BLaER1 treated with 17β-estradiol and CSF1 and Interleukin-3, amounts not matched to agents 10 nM and 100 nM (cell line): ENCODE measurements at regions not wholly inside any gene's neighbourhood (a gene's known extent, or its start where the extent isn't known, plus 50 kb on each side); places are given as distances from the start of the nearest gene placed in this dataset.

ENCODE experiments used
- H3K27ac ChIP-seq, 11 experiments: shearing (Covaris generic); formaldehyde crosslinking; 2 replicates each; pipeline ENCODE4 v1.8.1; 2022
- H3K27me3 ChIP-seq, 11 experiments: shearing (Covaris generic); formaldehyde crosslinking; 2 replicates each; pipeline ENCODE4 v1.8.1; 2022
- H3K36me3 ChIP-seq, 11 experiments: shearing (Covaris generic); formaldehyde crosslinking; 2 replicates each; pipeline ENCODE4 v1.8.1; 2022
- H3K4me1 ChIP-seq, 10 experiments: shearing (Covaris generic); formaldehyde crosslinking; 2 replicates each; pipeline ENCODE4 v1.8.1; 2022
- H3K4me2 ChIP-seq, 11 experiments: shearing (Covaris generic); formaldehyde crosslinking; 2 replicates each; pipeline ENCODE4 v1.8.1; 2022
- H3K4me3 ChIP-seq, 10 experiments: shearing (Covaris generic); formaldehyde crosslinking; 2 replicates each; pipeline ENCODE4 v1.8.1; 2022
- H3K9ac ChIP-seq, 11 experiments: shearing (Covaris generic); formaldehyde crosslinking; 2 replicates each; pipeline ENCODE4 v1.8.1; 2022
- H3K9me3 ChIP-seq, 11 experiments: shearing (Covaris generic); formaldehyde crosslinking; replicated peaks in 1 of 11; 2 replicates each; pipeline ENCODE4 v1.8.1; 2022
- H4K20me1 ChIP-seq, 11 experiments: shearing (Covaris generic); formaldehyde crosslinking; 2 replicates each; pipeline ENCODE4 v1.8.1; 2022
- Cebpa-rat ChIP-seq, 11 experiments: shearing (Covaris generic); IDR thresholded peaks; 2 replicates each; pipeline ENCODE4 v1.8.1; 2022

DNA sequence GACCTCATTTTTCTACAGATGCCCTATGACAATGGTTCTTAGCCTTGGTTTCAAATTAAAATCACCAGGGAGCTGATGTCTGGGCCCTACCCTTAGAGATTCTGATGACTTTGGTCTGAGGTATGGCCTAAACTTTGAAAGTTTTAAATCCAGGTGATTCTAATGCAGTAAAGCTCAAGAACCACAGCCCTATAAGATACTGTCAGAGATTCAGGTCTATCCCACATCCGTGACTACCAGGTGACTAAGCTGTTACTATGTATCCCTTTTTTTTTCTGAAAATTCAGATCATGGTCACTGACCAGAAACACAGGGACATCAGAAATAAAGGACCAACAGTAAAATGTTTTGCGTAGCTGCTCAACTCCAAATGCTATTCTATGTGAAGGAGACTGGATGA is 148.8 kb upstream of the BMP4 start:
- no peak overlapping the region for H3K27ac ChIP-seq
- TF ChIP-seq Cebpa-rat (IDR thresholded peaks at IDR 0.05) = no peak
- H3K4me3 ChIP-seq = no peak overlapping the region
- peaks cover 7 to 16% (median 10%) of the 10 kb centered on the region in 10 experiments; a peak in 15 of 20 replicates for H3K4me1 ChIP-seq
- H3K9ac ChIP-seq = no peak overlapping the region
- no peaks in the 10 kb centered on the region for H3K9me3 ChIP-seq
- no peaks in the 10 kb centered on the region for H4K20me1 ChIP-seq
- no peaks in the 10 kb centered on the region for H3K27me3 ChIP-seq
- H3K36me3 ChIP-seq = no peaks in the 10 kb centered on the region
- no peak overlapping the region for H3K4me2 ChIP-seq

DNA sequence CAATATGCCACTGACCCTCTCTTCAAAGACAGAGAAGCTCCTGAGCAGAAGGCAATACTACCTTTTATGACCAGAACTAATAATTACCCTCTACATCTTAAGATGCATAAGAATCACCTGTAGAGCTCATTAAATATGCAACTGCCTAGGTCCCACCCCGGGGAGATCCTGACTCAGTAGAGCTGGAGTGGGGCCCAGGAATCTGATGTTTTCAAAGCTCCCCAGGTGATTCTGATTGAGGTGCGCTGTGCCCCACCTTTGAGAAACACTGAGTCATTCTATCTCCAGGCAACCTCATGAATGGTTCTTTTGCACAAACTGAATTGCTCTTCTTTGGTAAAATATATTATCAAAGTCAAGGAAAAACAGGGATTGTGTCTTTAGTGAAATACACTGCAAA is 149.3 kb upstream of the BMP4 start:
- Histone ChIP-seq H3K27ac (no peak overlapping the region), H3K36me3 (no peaks in the 10 kb centered on the region), H3K4me2 (no peak overlapping the region), H3K9ac (no peak overlapping the region), H3K27me3 (no peaks in the 10 kb centered on the region), H3K4me1 (peaks cover 7 to 16% (median 10%) of the 10 kb centered on the region in 10 experiments; a peak in 15 of 20 replicates), H4K20me1 (no peaks in the 10 kb centered on the region), H3K9me3 (no peaks in the 10 kb centered on the region), H3K4me3 (no peak overlapping the region)
- no peak for TF ChIP-seq Cebpa-rat (IDR thresholded peaks at IDR 0.05)

DNA sequence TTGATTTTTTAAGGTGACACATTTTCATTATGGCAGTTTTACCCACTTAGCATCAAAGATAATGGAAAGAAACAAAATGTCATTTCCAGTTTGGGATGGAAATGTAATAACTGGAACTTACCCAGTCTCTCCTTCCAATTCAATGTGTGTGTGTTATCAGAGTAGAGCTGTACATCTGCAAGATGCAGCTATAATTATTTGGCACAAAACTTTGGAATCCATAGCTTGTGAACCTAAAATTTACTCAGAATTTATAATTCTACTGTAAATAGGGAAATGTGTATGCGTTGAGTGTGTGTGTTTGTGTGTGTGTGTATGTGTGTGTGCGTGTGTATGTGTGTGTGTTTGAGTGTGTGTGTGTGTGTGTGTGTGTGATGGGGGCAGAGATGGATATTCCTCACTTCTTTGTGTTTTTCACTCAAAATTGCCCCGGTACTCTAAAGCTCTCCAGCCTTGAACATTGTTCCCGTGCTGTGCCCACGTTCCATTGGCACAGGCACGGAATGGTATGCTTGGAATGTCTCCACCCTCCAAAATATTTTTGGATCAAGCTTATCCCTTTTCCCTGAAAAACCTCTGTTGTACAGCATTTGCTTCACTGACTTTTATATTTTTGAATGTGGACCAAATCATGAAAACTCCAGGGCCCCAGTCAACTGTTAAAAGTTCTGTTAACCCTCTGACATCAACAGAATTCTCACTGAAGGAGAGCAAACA is 150.2 kb upstream of the BMP4 start:
- TF ChIP-seq Cebpa-rat (IDR thresholded peaks at IDR 0.05) = no peak
- H3K36me3 ChIP-seq = no peaks in the 10 kb centered on the region
- H4K20me1 ChIP-seq = no peaks in the 10 kb centered on the region
- H3K27ac ChIP-seq = no peak overlapping the region
- no peak overlapping the region for H3K4me3 ChIP-seq
- H3K9me3 ChIP-seq = 0 out of 22 replicates have a peak, but pooled peaks cover 0 to 4% (median 0%) of the 10 kb centered on the region in 11 experiments
- H3K27me3 ChIP-seq = no peaks in the 10 kb centered on the region
- H3K9ac ChIP-seq = no peak overlapping the region
- peaks cover 7 to 16% (median 10%) of the 10 kb centered on the region in 10 experiments; a peak in 15 of 20 replicates for H3K4me1 ChIP-seq
- no peak overlapping the region for H3K4me2 ChIP-seq

DNA sequence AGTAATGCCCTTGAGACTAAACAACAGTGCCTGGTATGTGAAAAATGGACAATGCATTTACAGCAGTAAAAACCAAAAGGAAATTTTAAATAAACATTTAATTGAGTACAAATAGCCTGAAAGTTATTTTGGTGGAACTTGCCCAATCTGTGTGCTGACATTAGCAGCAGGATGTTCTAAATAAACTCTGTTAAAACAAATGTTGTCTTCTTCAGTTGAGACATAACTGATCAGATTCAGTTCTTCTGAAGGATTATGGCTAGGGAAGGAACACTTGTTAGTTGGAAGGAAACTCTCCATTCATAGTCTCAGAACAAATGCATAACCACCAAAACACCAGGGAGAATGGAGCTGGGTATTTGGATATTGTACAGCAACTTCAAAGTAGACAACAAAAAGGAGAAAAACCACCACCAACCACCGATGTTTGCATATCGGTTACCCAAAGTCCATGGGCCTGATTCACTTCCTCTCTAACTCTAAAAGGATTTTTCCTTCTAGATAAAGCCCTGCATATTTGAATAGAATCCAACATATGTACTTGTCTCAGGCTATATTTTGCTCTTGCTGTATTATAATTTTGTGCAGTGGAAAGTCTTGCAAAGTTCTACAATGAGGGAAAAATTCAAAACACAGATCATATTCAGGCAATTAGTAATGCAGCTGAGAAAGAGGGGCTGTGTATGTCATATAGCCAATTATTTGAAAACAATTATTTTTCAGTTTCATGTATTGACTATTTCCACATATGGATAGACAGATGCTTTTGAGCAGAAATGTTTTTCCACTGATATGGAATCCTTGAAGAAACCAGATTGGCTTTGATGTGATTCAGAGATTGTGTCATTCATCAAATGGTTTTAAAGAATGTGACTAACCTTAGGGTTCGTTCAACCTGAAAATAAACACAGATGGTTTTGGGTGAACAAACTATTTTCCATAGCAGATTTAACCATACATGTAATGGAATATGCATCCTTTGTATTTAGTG is 152.2 kb upstream of the BMP4 start:
- Histone ChIP-seq H3K4me3 (no peak overlapping the region), H3K4me2 (peak overlapping the region; percentile 3 to 44 (median 33); a peak in 15 of 22 replicates), H3K9ac (no peak overlapping the region), H4K20me1 (no peaks in the 10 kb centered on the region), H3K36me3 (no peaks in the 10 kb centered on the region), H3K27me3 (no peaks in the 10 kb centered on the region), H3K4me1 (peaks cover 7 to 16% (median 10%) of the 10 kb centered on the region in 10 experiments; a peak in 15 of 20 replicates), H3K27ac (no peak overlapping the region), H3K9me3 (0 out of 22 replicates have a peak, but pooled peaks cover 0 to 7% (median 0%) of the 10 kb centered on the region in 11 experiments)
- TF ChIP-seq Cebpa-rat (IDR thresholded peaks at IDR 0.05) = no peak

DNA sequence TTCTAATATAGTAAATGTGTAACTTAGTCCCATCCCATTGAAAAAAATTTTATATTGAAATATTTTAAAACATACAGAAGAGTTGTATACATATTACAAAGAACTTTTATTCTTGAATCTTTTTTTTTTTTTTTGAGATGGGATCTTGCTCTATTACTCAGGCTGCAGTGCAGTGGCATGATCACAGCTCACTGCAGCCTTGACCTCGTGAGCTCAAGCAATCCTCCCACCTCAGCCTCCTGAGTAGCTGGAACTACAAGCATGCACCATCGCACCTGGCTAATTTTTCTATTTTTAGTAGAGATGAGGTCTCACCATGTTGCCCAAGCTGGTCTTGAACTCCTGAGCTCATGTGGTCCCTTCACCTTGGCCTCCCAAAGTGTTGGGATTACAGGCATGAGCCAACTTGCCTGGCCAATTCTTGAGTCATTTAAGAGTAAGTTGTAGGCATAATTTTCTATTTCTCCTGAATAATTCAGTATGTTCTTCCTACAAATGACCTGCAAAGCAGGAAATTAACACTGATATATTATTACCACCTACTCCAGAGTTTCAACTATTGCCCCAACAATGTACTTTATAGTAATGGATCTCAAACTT is 153.0 kb upstream of the BMP4 start:
- H3K4me1 ChIP-seq = peaks cover 7 to 16% (median 10%) of the 10 kb centered on the region in 10 experiments; a peak in 15 of 20 replicates
- H3K4me2 ChIP-seq = no peak overlapping the region
- H3K36me3 ChIP-seq = no peaks in the 10 kb centered on the region
- no peak overlapping the region for H3K4me3 ChIP-seq
- no peaks in the 10 kb centered on the region for H4K20me1 ChIP-seq
- no peak overlapping the region for H3K9ac ChIP-seq
- TF ChIP-seq Cebpa-rat (IDR thresholded peaks at IDR 0.05) = no peak
- no peaks in the 10 kb centered on the region for H3K27me3 ChIP-seq
- no peak overlapping the region for H3K27ac ChIP-seq
- H3K9me3 ChIP-seq = 0 out of 22 replicates have a peak, but pooled peaks cover 0 to 7% (median 0%) of the 10 kb centered on the region in 11 experiments

DNA sequence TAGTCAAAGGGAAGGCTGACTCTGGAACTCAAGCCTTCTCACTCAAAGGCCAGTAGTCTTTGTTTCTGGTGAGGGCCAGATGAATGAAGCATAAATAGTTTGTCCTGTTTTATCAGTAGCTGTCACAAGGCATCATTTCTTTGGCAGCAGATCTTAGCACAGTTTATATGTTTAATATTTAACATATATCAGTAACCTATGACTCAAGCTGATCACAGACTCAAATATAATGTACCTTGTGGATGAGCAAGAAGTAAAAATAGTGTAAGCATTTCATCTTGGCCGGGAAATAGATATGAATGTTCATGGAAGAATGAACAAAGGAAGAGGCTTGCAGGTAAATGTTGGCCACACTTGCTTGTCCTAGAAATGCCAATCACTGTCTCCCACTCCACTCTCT is 158.3 kb upstream of the BMP4 start:
- Histone ChIP-seq H3K4me2 (no peak overlapping the region), H3K4me3 (no peak overlapping the region), H3K27ac (no peak overlapping the region), H3K9ac (no peak overlapping the region), H3K4me1 (no peaks in the 10 kb centered on the region), H4K20me1 (no peaks in the 10 kb centered on the region), H3K27me3 (no peaks in the 10 kb centered on the region), H3K9me3 (0 out of 22 replicates have a peak, but pooled peaks cover 0 to 7% (median 0%) of the 10 kb centered on the region in 11 experiments), H3K36me3 (no peaks in the 10 kb centered on the region)
- no peak for TF ChIP-seq Cebpa-rat (IDR thresholded peaks at IDR 0.05)

DNA sequence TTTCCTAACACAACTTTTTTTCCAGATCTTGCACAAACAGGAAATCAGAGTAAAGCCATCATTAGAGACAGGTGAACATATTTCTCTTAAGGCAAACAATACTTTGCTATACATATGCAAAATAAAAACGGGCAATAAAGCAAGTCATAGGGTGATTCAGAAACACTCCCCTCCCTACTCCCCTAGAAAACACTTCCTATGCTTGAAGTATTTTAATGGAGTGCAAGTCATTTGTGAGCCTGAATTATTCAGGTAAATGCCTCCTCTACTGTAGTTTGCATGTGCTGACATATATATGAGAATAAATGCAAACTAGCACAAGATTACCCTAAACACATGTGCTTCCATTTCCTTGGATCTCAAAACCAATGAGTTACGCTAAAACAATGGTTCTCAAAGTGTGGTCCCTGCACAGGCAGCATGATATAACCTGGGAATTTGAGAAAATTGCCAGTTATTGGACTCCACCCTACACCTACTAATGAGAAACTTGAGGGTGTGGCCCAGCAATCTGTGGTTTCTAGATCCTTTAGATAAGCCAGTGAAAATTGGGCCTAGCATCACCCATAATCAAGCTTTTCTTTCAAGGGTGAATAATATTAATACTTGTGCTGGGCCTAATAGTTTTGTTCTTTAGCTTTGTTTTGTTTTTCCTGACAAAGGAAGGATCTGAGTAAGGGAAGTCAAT is 159.7 kb upstream of the BMP4 start:
- Histone ChIP-seq H3K4me2 (no peak overlapping the region), H3K36me3 (no peaks in the 10 kb centered on the region), H3K4me1 (no peaks in the 10 kb centered on the region), H3K9ac (no peak overlapping the region), H3K4me3 (no peak overlapping the region), H3K27ac (no peak overlapping the region), H3K9me3 (0 out of 22 replicates have a peak, but pooled peaks cover 0 to 7% (median 0%) of the 10 kb centered on the region in 11 experiments), H3K27me3 (no peaks in the 10 kb centered on the region), H4K20me1 (no peaks in the 10 kb centered on the region)
- TF ChIP-seq Cebpa-rat (IDR thresholded peaks at IDR 0.05) = no peak

DNA sequence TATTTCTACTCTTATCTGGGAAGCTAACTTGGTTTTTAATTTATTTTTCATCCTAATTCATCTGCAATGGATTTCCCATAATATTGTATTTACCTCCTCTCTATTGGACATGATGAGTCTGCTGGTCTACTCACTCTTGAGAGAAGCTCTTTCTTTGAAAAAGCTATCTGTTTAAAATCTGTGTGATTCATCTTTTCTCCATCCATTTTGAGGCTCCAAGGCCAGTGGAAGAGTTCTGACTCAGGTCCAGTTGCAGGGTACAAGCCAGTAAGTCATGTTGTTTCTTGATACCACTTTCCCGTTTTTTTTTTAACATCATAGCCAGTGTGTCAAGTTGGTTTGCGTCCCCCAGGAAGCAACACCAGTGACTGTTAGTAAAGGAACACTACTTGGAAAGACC is 160.3 kb upstream of the BMP4 start:
- H3K36me3 ChIP-seq = no peaks in the 10 kb centered on the region
- no peaks in the 10 kb centered on the region for H3K4me1 ChIP-seq
- H3K9me3 ChIP-seq = 0 out of 22 replicates have a peak, but pooled peaks cover 0 to 4% (median 0%) of the 10 kb centered on the region in 11 experiments
- no peaks in the 10 kb centered on the region for H4K20me1 ChIP-seq
- no peak overlapping the region for H3K9ac ChIP-seq
- no peak overlapping the region for H3K4me3 ChIP-seq
- H3K27me3 ChIP-seq = no peaks in the 10 kb centered on the region
- no peak for TF ChIP-seq Cebpa-rat (IDR thresholded peaks at IDR 0.05)
- no peak overlapping the region for H3K27ac ChIP-seq
- H3K4me2 ChIP-seq = no peak overlapping the region
